ENCODE measurements at regions not wholly inside any gene's neighbourhood (a gene's known extent, or its start where the extent isn't known, plus 50 kb on each side); places are given as distances from the start of the nearest gene placed in this dataset.
"Not testable (repeated sequence)": the region's sequence is repeated elsewhere in the genome, so short reads cannot be mapped to it uniquely, and the experiment has no call there.

- TF ChIP-seq CTCF, POLR2A (IDR thresholded peaks at IDR 0.05): not testable (repeated sequence)
These were observed 554.1 kb upstream of the MBL2 start for GRCh38 chr10:53326401-53327305.
